GM10266 (cell line): ENCODE measurements at regions not wholly inside any gene's neighbourhood (a gene's known extent, or its start where the extent isn't known, plus 50 kb on each side); places are given as distances from the start of the nearest gene placed in this dataset.
A peak's percentile ranks its signal among the peaks of the same experiment; 100 is the strongest.

ENCODE experiments used
- DNase-seq: peaks from one replicate; pipeline ENCODE4 v3.0.0; 2012; ENCODE audit errors: extremely low spot score
- TF ChIP-seq, protein P1 (sequence below): IDR thresholded peaks from 2 replicates; pipeline ENCODE4 v1.5.1; 2012; ENCODE audit warnings: mild to moderate bottlenecking, low read depth; ENCODE audit not compliant: control insufficient read depth, insufficient read depth; ENCODE audit errors: missing control alignments

DNA sequence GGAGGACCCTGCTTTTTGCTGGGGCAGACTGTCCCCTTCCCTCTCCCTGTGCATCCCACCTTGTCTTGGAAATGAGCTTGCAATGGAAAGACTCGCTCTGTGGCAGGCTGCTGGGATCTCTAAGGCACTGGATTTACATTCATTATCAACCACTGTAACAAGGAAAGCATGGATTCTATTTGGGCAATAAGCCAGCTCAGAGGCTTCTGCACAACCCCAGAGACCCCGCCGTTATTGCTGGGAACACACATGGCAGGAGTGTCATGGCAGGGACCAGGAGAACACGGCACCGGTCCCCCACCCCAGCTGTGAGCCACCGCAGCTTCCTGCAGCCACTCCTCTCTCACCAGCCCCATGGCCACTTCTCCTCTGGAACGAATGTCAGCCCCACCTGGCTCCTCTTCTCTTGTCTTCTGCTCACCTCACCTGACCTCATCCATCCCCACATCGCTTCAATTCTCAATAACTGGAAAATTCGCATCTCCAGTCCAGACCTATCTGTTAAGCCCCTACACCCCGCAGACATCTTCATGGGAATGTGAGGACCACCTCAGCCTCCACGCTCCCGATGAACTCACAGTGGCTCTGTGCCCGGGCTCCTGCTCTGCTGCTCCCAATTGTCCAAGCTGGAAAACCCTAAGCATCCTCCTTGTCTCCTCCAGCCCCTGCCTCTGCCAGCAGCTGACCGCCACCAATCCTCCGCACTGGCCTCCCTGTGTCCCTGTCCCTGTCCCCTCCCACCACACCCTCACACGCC lies 181.5 kb downstream of the USP12 start:
- TF ChIP-seq, protein P1, sequence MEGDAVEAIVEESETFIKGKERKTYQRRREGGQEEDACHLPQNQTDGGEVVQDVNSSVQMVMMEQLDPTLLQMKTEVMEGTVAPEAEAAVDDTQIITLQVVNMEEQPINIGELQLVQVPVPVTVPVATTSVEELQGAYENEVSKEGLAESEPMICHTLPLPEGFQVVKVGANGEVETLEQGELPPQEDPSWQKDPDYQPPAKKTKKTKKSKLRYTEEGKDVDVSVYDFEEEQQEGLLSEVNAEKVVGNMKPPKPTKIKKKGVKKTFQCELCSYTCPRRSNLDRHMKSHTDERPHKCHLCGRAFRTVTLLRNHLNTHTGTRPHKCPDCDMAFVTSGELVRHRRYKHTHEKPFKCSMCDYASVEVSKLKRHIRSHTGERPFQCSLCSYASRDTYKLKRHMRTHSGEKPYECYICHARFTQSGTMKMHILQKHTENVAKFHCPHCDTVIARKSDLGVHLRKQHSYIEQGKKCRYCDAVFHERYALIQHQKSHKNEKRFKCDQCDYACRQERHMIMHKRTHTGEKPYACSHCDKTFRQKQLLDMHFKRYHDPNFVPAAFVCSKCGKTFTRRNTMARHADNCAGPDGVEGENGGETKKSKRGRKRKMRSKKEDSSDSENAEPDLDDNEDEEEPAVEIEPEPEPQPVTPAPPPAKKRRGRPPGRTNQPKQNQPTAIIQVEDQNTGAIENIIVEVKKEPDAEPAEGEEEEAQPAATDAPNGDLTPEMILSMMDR = no peak
- no peak for DNase-seq

GRCh38 chr13:26989261-26989956 lies 182.2 kb downstream of the USP12 start:
- DNase-seq = no peak
- TF ChIP-seq, protein P1 = no peak

DNA sequence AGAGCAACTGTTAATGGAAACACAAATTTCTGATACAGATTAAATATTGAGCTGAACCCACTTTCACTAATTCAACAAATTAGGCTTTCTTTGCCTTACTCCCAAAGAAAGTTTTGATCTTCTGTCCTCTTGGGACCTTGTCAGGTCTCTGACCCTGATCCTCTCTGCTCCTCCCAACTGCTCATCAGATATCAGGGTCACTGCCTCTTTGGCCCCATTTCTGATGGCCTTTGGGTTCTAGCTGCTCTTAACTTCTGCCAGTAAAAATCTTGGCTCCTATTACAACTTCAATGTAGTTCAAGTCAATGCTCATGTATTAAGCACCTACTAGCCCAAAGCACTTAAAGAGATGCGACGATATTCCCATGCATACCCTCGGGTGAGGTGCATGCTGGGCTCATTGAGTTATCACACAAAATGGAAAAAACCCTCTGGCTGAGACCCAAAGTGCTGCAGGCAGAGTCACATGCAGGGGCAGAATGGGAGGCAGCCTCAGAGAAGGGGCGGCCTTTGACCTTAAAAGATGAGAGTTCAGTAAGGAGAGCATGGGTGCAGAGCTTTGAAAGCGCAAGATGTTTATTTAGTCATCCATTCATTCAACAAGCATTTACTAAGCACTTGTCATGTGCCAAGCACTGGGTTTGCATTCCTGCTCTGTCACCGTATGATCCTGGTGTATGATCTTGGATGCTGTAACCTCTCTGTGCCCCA lies 183.4 kb downstream of the USP12 start:
- no peak for DNase-seq
- TF ChIP-seq, protein P1 = no peak

DNA sequence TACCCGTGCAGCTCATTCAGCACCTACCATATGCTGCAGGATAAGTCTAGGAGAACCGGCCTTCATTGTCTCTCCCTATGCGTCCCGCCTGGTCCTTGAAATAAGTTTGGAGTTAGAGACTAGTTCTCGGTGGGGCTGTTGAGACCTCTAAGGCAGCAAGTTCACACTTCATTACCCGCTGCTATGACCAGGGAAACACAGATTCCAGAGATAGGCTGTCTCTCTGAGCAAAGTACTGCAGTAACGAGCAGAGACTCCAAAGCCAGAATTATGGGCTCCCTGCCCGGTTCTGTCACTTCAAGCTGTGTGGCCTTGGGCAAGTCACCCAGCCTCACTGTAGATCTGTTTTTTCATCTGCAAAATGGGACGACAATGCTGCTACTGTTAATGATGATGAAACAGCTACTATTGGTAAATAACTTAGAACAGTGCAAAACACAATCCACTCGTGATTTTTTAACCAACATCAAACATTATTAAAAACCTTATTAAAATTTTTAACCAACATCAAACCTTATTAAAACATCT lies 184.1 kb downstream of the USP12 start:
- TF ChIP-seq, protein P1 = no peak
- no peak for DNase-seq

DNA sequence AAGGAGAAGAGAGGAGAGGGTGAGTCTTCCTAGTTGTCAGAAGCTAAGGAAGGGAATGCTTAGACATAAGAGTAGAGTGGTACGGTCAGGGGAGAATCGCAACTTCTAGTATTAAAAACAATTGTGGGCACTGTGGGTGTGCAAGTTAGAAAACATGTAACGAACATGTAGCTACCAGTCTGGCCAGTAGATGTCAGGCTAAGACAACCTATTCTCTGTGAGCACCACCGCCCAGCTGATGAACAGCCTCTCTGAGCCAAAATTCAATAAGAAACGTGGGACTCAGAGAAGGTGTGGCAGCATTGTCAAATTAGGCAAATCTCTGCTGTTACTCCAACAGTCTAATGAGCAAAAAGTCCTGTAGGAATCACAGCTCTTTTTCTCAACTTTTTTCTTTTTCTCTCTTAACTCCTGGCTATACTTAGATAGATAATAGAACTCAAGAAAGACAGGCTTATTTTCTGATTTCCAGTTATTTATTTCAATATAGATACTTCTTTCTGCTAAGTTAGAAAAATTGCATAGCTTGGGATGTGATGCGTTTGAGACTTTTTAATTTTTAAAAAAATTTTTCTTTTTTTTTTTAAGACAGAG lies 186.2 kb downstream of the USP12 start:
- TF ChIP-seq, protein P1 = peak; percentile 77
- DNase-seq = peak; percentile 68

- DNase-seq = no peak
- TF ChIP-seq, protein P1 = no peak
These were observed 187.3 kb downstream of the USP12 start for GRCh38 chr13:26984337-26984736.
